ENCODE measurements at regions not wholly inside any gene's neighbourhood (a gene's known extent, or its start where the extent isn't known, plus 50 kb on each side); places are given as distances from the start of the nearest gene placed in this dataset.

DNA sequence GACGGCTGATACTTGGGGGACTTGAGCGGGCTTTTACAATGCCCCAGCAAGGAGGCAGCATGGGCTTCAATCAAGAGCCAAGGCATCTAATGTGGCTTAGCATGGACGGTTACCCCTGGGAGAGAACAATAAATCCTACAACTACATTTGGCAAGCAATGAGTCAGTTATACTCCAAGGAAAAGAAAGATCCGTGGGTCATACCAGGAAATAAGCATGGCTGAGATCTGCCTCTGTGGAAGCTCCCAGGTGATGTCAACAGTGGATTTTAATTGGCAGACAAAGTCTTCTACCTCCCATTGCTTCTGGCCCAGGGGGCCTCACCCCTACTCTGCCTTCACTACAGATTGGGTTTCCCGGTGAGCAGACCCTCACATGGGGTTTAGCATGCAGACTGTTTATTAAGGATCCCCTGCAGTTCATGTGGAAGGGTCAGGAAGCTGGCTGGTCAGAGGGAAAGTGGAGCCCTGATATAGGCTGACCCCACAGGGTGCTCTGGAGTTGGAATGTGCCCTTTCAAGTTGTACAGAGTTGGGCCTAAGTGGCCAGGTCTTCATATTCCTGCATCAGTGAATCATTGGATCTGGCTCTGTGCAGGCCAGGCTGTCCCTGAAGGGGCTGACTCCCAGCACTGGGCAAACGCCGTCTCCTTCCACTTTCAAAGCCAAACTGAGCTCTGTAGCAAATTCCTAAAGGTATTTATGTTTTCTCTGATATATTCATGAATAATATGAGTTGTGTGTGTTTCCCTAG is 91.3 kb upstream of the GGTLC1 start:
- 67% methylated on average over 7 of the region's 7 CpGs for WGBS (ENCODE audit: missing lambda C conversion rate)
- H3K4me2 ChIP-seq = no peak overlapping the region
- ATAC-seq (no peak), FAIRE-seq (no peak), DNase-seq (ENCODE audit: low read depth in 1 of 2, low spot score in 1 of 2) (no peak)
- no peak overlapping the region for H3K4me3 ChIP-seq
- CTCF ChIA-PET = interaction anchor here (1.0 to 1.3 kb wide), 3 partner anchors 15 to 20 kb away, joined by 3 to 5 read pairs (median 4); no protein-coding TSS in a partner anchor
- H3K27ac ChIP-seq = no peak overlapping the region
- H3K9me3 ChIP-seq = no peaks in the 10 kb centered on the region
- no peak for TF ChIP-seq MYC (IDR thresholded peaks at IDR 0.05; ENCODE audit: borderline replicate concordance, low read length)
- no peak for TF ChIP-seq EHMT2 (IDR thresholded peaks at IDR 0.05; ENCODE audit: low read depth)
- no peak for TF ChIP-seq MAFK (IDR thresholded peaks at IDR 0.05; ENCODE audit: partially characterized antibody)
- no peak for TF ChIP-seq EHF (CRISPR knock-in tag; IDR thresholded peaks at IDR 0.05)
- no peak for TF ChIP-seq CBX8 (IDR thresholded peaks at IDR 0.05)
- TF ChIP-seq, protein P1, sequence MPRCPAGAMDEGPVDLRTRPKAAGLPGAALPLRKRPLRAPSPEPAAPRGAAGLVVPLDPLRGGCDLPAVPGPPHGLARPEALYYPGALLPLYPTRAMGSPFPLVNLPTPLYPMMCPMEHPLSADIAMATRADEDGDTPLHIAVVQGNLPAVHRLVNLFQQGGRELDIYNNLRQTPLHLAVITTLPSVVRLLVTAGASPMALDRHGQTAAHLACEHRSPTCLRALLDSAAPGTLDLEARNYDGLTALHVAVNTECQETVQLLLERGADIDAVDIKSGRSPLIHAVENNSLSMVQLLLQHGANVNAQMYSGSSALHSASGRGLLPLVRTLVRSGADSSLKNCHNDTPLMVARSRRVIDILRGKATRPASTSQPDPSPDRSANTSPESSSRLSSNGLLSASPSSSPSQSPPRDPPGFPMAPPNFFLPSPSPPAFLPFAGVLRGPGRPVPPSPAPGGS (IDR thresholded peaks at IDR 0.05) = no peak
- TF ChIP-seq NFE2L2 (conservative IDR thresholded peaks at IDR 0.05; ENCODE audit: low read length) = no peak
- no peak for TF ChIP-seq HDAC2 (IDR thresholded peaks at IDR 0.05)
- TF ChIP-seq TP53 (CRISPR knock-in tag; IDR thresholded peaks at IDR 0.05) = no peak
- TF ChIP-seq, protein P2, sequence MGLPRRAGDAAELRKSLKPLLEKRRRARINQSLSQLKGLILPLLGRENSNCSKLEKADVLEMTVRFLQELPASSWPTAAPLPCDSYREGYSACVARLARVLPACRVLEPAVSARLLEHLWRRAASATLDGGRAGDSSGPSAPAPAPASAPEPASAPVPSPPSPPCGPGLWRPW (IDR thresholded peaks at IDR 0.05) = no peak
- TF ChIP-seq, protein P3, sequence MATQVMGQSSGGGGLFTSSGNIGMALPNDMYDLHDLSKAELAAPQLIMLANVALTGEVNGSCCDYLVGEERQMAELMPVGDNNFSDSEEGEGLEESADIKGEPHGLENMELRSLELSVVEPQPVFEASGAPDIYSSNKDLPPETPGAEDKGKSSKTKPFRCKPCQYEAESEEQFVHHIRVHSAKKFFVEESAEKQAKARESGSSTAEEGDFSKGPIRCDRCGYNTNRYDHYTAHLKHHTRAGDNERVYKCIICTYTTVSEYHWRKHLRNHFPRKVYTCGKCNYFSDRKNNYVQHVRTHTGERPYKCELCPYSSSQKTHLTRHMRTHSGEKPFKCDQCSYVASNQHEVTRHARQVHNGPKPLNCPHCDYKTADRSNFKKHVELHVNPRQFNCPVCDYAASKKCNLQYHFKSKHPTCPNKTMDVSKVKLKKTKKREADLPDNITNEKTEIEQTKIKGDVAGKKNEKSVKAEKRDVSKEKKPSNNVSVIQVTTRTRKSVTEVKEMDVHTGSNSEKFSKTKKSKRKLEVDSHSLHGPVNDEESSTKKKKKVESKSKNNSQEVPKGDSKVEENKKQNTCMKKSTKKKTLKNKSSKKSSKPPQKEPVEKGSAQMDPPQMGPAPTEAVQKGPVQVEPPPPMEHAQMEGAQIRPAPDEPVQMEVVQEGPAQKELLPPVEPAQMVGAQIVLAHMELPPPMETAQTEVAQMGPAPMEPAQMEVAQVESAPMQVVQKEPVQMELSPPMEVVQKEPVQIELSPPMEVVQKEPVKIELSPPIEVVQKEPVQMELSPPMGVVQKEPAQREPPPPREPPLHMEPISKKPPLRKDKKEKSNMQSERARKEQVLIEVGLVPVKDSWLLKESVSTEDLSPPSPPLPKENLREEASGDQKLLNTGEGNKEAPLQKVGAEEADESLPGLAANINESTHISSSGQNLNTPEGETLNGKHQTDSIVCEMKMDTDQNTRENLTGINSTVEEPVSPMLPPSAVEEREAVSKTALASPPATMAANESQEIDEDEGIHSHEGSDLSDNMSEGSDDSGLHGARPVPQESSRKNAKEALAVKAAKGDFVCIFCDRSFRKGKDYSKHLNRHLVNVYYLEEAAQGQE (IDR thresholded peaks at IDR 0.05) = no peak
- TF ChIP-seq HEYL (CRISPR knock-in tag; IDR thresholded peaks at IDR 0.05) = no peak
- TF ChIP-seq, protein P4, sequence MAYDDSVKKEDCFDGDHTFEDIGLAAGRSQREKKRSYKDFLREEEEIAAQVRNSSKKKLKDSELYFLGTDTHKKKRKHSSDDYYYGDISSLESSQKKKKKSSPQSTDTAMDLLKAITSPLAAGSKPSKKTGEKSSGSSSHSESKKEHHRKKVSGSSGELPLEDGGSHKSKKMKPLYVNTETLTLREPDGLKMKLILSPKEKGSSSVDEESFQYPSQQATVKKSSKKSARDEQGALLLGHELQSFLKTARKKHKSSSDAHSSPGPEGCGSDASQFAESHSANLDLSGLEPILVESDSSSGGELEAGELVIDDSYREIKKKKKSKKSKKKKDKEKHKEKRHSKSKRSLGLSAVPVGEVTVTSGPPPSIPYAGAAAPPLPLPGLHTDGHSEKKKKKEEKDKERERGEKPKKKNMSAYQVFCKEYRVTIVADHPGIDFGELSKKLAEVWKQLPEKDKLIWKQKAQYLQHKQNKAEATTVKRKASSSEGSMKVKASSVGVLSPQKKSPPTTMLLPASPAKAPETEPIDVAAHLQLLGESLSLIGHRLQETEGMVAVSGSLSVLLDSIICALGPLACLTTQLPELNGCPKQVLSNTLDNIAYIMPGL (CRISPR knock-in tag; IDR thresholded peaks at IDR 0.05; ENCODE audit: borderline replicate concordance) = no peak
- no peak for TF ChIP-seq KDM1A (IDR thresholded peaks at IDR 0.05; ENCODE audit: low read depth)
- no peak for TF ChIP-seq ZC3H11A (IDR thresholded peaks at IDR 0.05)
- TF ChIP-seq, protein P5, sequence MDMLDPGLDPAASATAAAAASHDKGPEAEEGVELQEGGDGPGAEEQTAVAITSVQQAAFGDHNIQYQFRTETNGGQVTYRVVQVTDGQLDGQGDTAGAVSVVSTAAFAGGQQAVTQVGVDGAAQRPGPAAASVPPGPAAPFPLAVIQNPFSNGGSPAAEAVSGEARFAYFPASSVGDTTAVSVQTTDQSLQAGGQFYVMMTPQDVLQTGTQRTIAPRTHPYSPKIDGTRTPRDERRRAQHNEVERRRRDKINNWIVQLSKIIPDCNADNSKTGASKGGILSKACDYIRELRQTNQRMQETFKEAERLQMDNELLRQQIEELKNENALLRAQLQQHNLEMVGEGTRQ (IDR thresholded peaks at IDR 0.05) = no peak
- no peak for TF ChIP-seq ZNF302 (CRISPR knock-in tag; IDR thresholded peaks at IDR 0.05)
- TF ChIP-seq, protein P6, sequence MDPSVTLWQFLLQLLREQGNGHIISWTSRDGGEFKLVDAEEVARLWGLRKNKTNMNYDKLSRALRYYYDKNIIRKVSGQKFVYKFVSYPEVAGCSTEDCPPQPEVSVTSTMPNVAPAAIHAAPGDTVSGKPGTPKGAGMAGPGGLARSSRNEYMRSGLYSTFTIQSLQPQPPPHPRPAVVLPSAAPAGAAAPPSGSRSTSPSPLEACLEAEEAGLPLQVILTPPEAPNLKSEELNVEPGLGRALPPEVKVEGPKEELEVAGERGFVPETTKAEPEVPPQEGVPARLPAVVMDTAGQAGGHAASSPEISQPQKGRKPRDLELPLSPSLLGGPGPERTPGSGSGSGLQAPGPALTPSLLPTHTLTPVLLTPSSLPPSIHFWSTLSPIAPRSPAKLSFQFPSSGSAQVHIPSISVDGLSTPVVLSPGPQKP (IDR thresholded peaks at IDR 0.05; ENCODE audit: low read depth, low read length) = no peak
- TF ChIP-seq HOXB5 (CRISPR knock-in tag; IDR thresholded peaks at IDR 0.05) = no peak
- no peak for TF ChIP-seq RCOR1 (IDR thresholded peaks at IDR 0.05; ENCODE audit: low read depth, low read length)
- H3K4me1 ChIP-seq = no peaks in the 10 kb centered on the region
- POLR2A ChIA-PET = no interaction called here

Data from A549 (cell line).